RWPE2 (cell line): ENCODE measurements at regions not wholly inside any gene's neighbourhood (a gene's known extent, or its start where the extent isn't known, plus 50 kb on each side); places are given as distances from the start of the nearest gene placed in this dataset.
A peak's percentile ranks its signal among the peaks of the same experiment; 100 is the strongest.

Experiments used
- ATAC-seq: fragments of 200-7000 bp; cut with Tn5 transposase; 3 replicates; pipeline ENCODE4 v1.9.1; 2021; ENCODE audit warnings: low read depth
- DNase-seq: peaks from one replicate; pipeline ENCODE4 v3.0.0-alpha.2; 2020; ENCODE audit warnings: low spot score
- H3K27ac ChIP-seq: fragments of 450-650 bp; 2 replicates; pipeline ENCODE4 v1.5.1; 2017; ENCODE audit warnings: mild to moderate bottlenecking; ENCODE audit not compliant: poor library complexity, severe bottlenecking
- H3K27me3 ChIP-seq: fragments of 250-450 bp; sonication (Bioruptor Pico); 2 replicates; pipeline ENCODE4 v1.5.1; 2021; ENCODE audit warnings: mild to moderate bottlenecking, moderate library complexity; ENCODE audit not compliant: insufficient read depth, poor library complexity, severe bottlenecking
- H3K36me3 ChIP-seq: fragments of 250-450 bp; sonication (Bioruptor Pico); 2 replicates; pipeline ENCODE4 v1.5.1; 2020; ENCODE audit warnings: low read depth, mild to moderate bottlenecking, moderate library complexity
- H3K4me1 ChIP-seq: fragments of 250-450 bp; sonication (Bioruptor Pico); 2 replicates; pipeline ENCODE4 v1.5.1; 2021; ENCODE audit warnings: mild to moderate bottlenecking, moderate library complexity; ENCODE audit not compliant: insufficient read depth, poor library complexity, severe bottlenecking
- H3K4me3 ChIP-seq: fragments of 250-450 bp; sonication (Bioruptor Pico); 2 replicates; pipeline ENCODE4 v1.5.1; 2021; ENCODE audit warnings: mild to moderate bottlenecking, moderate library complexity; ENCODE audit not compliant: severe bottlenecking
- H3K9me3 ChIP-seq: fragments of 250-450 bp; sonication (Bioruptor Pico); 2 replicates; pipeline ENCODE4 v1.5.1; 2021; ENCODE audit warnings: mild to moderate bottlenecking, moderate library complexity; ENCODE audit not compliant: severe bottlenecking
- TF ChIP-seq, protein P1 (sequence below): fragments of 450-650 bp; IDR thresholded peaks from one replicate; pipeline ENCODE4 v1.5.1; 2017; ENCODE audit warnings: mild to moderate bottlenecking, moderate library complexity; ENCODE audit not compliant: poor library complexity, severe bottlenecking

GRCh38 chr11:69878927-69879728, 59.9 kb upstream of the FGF3 start:
- no peak for DNase-seq
- Histone ChIP-seq H3K9me3 (no peaks in the 10 kb centered on the region), H3K27me3 (no peaks in the 10 kb centered on the region), H3K27ac (no peak overlapping the region), H3K4me1 (no peaks in the 10 kb centered on the region), H3K36me3 (no peaks in the 10 kb centered on the region), H3K4me3 (no peak overlapping the region)
- TF ChIP-seq, protein P1, sequence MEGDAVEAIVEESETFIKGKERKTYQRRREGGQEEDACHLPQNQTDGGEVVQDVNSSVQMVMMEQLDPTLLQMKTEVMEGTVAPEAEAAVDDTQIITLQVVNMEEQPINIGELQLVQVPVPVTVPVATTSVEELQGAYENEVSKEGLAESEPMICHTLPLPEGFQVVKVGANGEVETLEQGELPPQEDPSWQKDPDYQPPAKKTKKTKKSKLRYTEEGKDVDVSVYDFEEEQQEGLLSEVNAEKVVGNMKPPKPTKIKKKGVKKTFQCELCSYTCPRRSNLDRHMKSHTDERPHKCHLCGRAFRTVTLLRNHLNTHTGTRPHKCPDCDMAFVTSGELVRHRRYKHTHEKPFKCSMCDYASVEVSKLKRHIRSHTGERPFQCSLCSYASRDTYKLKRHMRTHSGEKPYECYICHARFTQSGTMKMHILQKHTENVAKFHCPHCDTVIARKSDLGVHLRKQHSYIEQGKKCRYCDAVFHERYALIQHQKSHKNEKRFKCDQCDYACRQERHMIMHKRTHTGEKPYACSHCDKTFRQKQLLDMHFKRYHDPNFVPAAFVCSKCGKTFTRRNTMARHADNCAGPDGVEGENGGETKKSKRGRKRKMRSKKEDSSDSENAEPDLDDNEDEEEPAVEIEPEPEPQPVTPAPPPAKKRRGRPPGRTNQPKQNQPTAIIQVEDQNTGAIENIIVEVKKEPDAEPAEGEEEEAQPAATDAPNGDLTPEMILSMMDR, result no peak
- no peak for ATAC-seq

DNA sequence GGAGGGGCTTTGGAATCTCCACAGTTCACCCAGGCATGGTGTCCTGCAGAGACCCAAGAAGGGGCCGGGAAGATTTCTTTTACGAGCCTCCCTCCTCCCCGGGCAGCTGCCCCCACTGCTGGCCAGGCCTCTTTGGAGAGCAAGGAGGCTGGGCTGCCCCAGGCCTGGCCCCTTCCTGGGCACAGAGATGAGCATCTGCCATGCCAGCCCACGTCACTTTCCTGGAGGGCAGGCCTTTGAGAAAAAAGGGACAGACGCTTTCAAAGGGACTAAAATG, 60.5 kb upstream of the FGF3 start:
- ATAC-seq (no peak), DNase-seq (no peak)
- Histone ChIP-seq H3K9me3 (no peaks in the 10 kb centered on the region), H3K4me3 (no peak overlapping the region), H3K27me3 (no peaks in the 10 kb centered on the region), H3K27ac (no peak overlapping the region), H3K4me1 (no peaks in the 10 kb centered on the region), H3K36me3 (no peaks in the 10 kb centered on the region)
- TF ChIP-seq, protein P1, result no peak

DNA sequence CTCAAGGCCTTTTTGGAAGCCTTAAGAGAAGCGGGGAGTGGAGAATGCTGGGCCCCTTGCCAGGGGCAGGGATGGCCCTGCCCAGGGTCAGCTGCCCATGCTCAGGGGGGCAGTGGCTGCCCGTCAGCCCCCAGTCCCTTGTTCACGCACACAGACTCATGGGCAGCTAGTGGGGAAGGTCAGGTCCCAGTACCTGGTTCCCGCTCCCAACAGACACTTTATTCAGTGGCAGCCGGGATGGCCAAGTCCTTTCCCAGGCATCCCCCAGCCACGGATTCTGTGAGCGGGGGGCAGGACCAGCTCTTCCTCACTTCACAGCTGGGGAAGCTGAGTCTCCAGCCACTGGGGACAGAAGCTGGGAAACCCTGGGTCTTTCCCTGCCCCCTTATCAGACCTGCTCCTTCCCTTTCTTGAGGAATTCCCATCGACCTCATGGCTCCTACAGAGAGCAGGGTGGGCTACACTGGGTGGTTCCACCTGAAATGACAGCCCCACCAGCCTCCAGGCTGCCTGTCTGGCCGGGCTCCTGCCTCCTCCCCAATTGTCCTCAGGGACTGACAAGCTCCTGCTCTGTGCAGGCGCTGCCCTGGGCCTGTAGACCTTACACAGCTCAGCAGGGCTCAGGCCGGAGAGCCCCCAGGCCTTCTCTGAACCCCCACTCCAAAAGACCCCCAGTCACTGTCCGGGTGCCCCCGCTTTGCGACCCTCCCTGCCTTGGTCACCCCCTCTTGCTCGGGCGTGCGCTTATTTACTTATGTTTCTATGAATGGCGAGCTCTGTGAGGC, 61.0 kb upstream of the FGF3 start:
- no peaks in the 10 kb centered on the region for H3K4me1 ChIP-seq
- TF ChIP-seq, protein P1, result no peak
- no peak overlapping the region for H3K4me3 ChIP-seq
- H3K9me3 ChIP-seq, result no peaks in the 10 kb centered on the region
- ATAC-seq (no peak), DNase-seq (no peak)
- H3K36me3 ChIP-seq, result no peaks in the 10 kb centered on the region
- no peaks in the 10 kb centered on the region for H3K27me3 ChIP-seq
- no peak overlapping the region for H3K27ac ChIP-seq

GRCh38 chr11:69880826-69881445, 61.7 kb upstream of the FGF3 start:
- H3K27me3 ChIP-seq, result no peaks in the 10 kb centered on the region
- TF ChIP-seq, protein P1, result no peak

More at GRCh38 chr11:69880826-69881445, 61.7 kb upstream of the FGF3 start:
- DNase-seq (peak; percentile 44), ATAC-seq (no peak)
- no peaks in the 10 kb centered on the region for H3K36me3 ChIP-seq
- H3K27ac ChIP-seq, result no peak overlapping the region
- H3K9me3 ChIP-seq, result no peaks in the 10 kb centered on the region
- H3K4me1 ChIP-seq, result no peaks in the 10 kb centered on the region
- H3K4me3 ChIP-seq, result no peak overlapping the region
